ENCODE measurements at regions not wholly inside any gene's neighbourhood (a gene's known extent, or its start where the extent isn't known, plus 50 kb on each side); places are given as distances from the start of the nearest gene placed in this dataset.

DNA sequence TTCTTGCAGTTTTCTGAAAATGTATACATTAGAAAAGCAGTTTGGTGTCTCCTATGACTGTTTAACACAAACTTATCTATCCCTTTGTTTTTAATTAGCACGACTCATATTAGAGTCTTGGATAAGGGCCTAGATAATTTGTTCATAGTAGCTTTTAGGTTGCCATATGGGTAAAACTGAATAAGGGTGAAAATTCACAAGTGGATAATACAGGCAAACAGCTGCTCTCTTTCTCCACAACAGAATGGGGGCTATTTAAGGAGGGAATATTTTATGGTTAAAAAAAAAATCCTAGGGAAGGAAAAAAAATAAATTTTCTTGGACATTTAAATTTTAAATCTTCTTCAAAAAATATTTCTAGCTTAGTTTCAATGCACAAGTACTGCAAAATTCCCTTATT lies 1416.1 kb downstream of the GATA3 start:
- ATAC-seq (no peak), DNase-seq (ENCODE audit: low read depth, low spot score) (no peak), FAIRE-seq (no peak)
- TF ChIP-seq USF1 (IDR thresholded peaks at IDR 0.05; ENCODE audit: borderline replicate concordance, extremely low read length, insufficient read depth, low read depth, low read length), result no peak
- POLR2A ChIA-PET, result no interaction called here
- H3K4me2 ChIP-seq (ENCODE audit: control insufficient read depth, insufficient read depth), result no peak overlapping the region
- H4K20me1 ChIP-seq (ENCODE audit: control insufficient read depth, insufficient read depth), result no peaks in the 10 kb centered on the region
- CTCF ChIA-PET, result interaction anchor here (0.8 kb wide), 1 partner anchor 1945 kb away, joined by 5 read pairs; no protein-coding TSS in a partner anchor
- H3K79me2 ChIP-seq (ENCODE audit: control insufficient read depth, insufficient read depth, low read length), result no peaks in the 10 kb centered on the region
- no peak overlapping the region for H3K27ac ChIP-seq (ENCODE audit: control insufficient read depth, insufficient read depth)
- no peaks in the 10 kb centered on the region for H3K36me3 ChIP-seq (ENCODE audit: control insufficient read depth in 2 of 2, insufficient read depth in 2 of 2, low read length in 1 of 2)
- SMC1A ChIA-PET (ENCODE audit: uncharacterized antibody, unreplicated experiment), result interaction anchor here (1.1 kb wide), 1 partner anchor 15 kb away, joined by 3 read pairs; no protein-coding TSS in a partner anchor
- H3K9ac ChIP-seq (ENCODE audit: control insufficient read depth, insufficient read depth, low read length), result no peak overlapping the region
- 47% methylated on average over 1 of the region's 1 CpG for WGBS (ENCODE audit: insufficient coverage, insufficient replicate concordance, low lambda C conversion rate, missing lambda C conversion rate)
- no TSS peak for BruUV-seq (replicated peaks)
- in situ Hi-C loops (cut with MboI), result no loop called here
- H3K4me3 ChIP-seq, result no peak overlapping the region
- H3K9me3 ChIP-seq (replicated peaks; ENCODE audit: control insufficient read depth, insufficient read depth, low read length), result no peaks in the 10 kb centered on the region
- no peaks in the 10 kb centered on the region for H3K27me3 ChIP-seq (replicated peaks in 1 of 2; ENCODE audit: control insufficient read depth in 2 of 2, insufficient read depth in 2 of 2, low read length in 1 of 2)
- intact Hi-C loops (cut with micrococcal nuclease; ENCODE audit: unreplicated experiment), result no loop called here
- RAD21 ChIA-PET (ENCODE audit: unreplicated experiment), result no interaction called here
- no peak overlapping the region for H2AFZ ChIP-seq (ENCODE audit: control insufficient read depth, low read depth, low read length)
- H3K4me1 ChIP-seq (ENCODE audit: control insufficient read depth, insufficient read depth, low read length), result no peaks in the 10 kb centered on the region

GRCh38 chr10:9501944-9502343 lies 1447.5 kb downstream of the GATA3 start:
- H3K4me3 ChIP-seq, result no peak overlapping the region
- no peaks in the 10 kb centered on the region for H3K36me3 ChIP-seq (ENCODE audit: control insufficient read depth in 2 of 2, insufficient read depth in 2 of 2, low read length in 1 of 2)
- TF ChIP-seq ZZZ3 (IDR thresholded peaks at IDR 0.05; ENCODE audit: control insufficient read depth, insufficient read length, low read depth), result no peak
- no peak for TF ChIP-seq ZNF274 (IDR thresholded peaks at IDR 0.05; ENCODE audit: insufficient read depth, insufficient read length)
- TF ChIP-seq CBX5 (IDR thresholded peaks at IDR 0.05; ENCODE audit: low read depth), result no peak
- TF ChIP-seq, protein P1, sequence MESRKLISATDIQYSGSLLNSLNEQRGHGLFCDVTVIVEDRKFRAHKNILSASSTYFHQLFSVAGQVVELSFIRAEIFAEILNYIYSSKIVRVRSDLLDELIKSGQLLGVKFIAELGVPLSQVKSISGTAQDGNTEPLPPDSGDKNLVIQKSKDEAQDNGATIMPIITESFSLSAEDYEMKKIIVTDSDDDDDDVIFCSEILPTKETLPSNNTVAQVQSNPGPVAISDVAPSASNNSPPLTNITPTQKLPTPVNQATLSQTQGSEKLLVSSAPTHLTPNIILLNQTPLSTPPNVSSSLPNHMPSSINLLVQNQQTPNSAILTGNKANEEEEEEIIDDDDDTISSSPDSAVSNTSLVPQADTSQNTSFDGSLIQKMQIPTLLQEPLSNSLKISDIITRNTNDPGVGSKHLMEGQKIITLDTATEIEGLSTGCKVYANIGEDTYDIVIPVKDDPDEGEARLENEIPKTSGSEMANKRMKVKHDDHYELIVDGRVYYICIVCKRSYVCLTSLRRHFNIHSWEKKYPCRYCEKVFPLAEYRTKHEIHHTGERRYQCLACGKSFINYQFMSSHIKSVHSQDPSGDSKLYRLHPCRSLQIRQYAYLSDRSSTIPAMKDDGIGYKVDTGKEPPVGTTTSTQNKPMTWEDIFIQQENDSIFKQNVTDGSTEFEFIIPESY (IDR thresholded peaks at IDR 0.05), result no peak
- TF ChIP-seq PAX5 (IDR thresholded peaks at IDR 0.05; ENCODE audit: borderline replicate concordance, low read depth, low read length), result no peak
- TF ChIP-seq E2F8 (IDR thresholded peaks at IDR 0.05; ENCODE audit: low read depth, partially characterized antibody), result no peak
- TF ChIP-seq SMARCA5 (IDR thresholded peaks at IDR 0.05), result no peak
- no peak overlapping the region for H3K9ac ChIP-seq (ENCODE audit: control insufficient read depth, insufficient read depth, low read length)
- H2AFZ ChIP-seq (ENCODE audit: control insufficient read depth, low read depth, low read length), result no peak overlapping the region
- no peaks in the 10 kb centered on the region for H4K20me1 ChIP-seq (ENCODE audit: control insufficient read depth, insufficient read depth)
- RAD21 ChIA-PET (ENCODE audit: unreplicated experiment), result no interaction called here
- no peaks in the 10 kb centered on the region for H3K9me3 ChIP-seq (replicated peaks; ENCODE audit: control insufficient read depth, insufficient read depth, low read length)
- no peaks in the 10 kb centered on the region for H3K4me1 ChIP-seq (ENCODE audit: control insufficient read depth, insufficient read depth, low read length)
- ATAC-seq (no peak), FAIRE-seq (no peak), DNase-seq (ENCODE audit: low read depth, low spot score) (no peak)
- in situ Hi-C loops (cut with MboI) (no loop called here), intact Hi-C loops (cut with micrococcal nuclease; ENCODE audit: unreplicated experiment) (no loop called here)
- WGBS (ENCODE audit: insufficient coverage, insufficient replicate concordance, low lambda C conversion rate, missing lambda C conversion rate), result 35% methylated on average over 3 of the region's 3 CpGs
- BruUV-seq (replicated peaks), result no TSS peak
- H3K4me2 ChIP-seq (ENCODE audit: control insufficient read depth, insufficient read depth), result no peak overlapping the region
- H3K27me3 ChIP-seq (replicated peaks in 1 of 2; ENCODE audit: control insufficient read depth in 2 of 2, insufficient read depth in 2 of 2, low read length in 1 of 2), result no peaks in the 10 kb centered on the region
- H3K27ac ChIP-seq (ENCODE audit: control insufficient read depth, insufficient read depth), result no peak overlapping the region
- H3K79me2 ChIP-seq (ENCODE audit: control insufficient read depth, insufficient read depth, low read length), result no peaks in the 10 kb centered on the region
- SMC1A ChIA-PET (ENCODE audit: uncharacterized antibody, unreplicated experiment), result no interaction called here
- CTCF ChIA-PET, result interaction anchor here (1.0 kb wide), 1 partner anchor 15 kb away, joined by 3 read pairs; no protein-coding TSS in a partner anchor
- POLR2A ChIA-PET, result no interaction called here
